ENCODE measurements at regions not wholly inside any gene's neighbourhood (a gene's known extent, or its start where the extent isn't known, plus 50 kb on each side); places are given as distances from the start of the nearest gene placed in this dataset. TPM values are rescaled to one million over a fixed set of nuclear protein-coding genes. Genes with fewer than 3 reads are reported as not detected.
"Not testable (repeated sequence)": the region's sequence is repeated elsewhere in the genome, so short reads cannot be mapped to it uniquely, and the experiment has no call there.

DNA sequence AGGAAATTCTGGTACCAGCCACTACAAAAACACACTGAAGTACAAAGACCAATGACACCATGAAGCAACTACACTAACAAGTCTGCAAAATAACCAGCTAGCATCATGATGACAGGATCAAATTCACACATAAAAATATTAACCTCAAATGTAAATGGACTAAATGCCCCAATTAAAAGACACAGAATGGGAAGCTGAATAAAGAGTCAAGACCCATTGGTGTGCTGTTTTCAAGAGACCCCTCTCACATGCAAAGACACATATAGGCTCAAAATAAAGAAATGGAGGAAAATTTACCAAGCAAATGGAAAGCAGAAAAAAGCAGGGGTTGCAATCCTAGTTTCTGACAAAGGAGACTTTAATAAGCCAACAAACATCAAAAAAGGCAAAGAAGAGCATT lies 50.5 kb upstream of the EFNA5 start:
- intact Hi-C loops (cut with micrococcal nuclease; ENCODE audit: unreplicated experiment); POLR2A ChIA-PET; ATAC-seq; H3K36me3 ChIP-seq (ENCODE audit: control insufficient read depth in 2 of 2, insufficient read depth in 2 of 2, low read length in 1 of 2); SMC1A ChIA-PET (ENCODE audit: uncharacterized antibody, unreplicated experiment); RAD21 ChIA-PET (ENCODE audit: unreplicated experiment); H4K20me1 ChIP-seq (ENCODE audit: control insufficient read depth, insufficient read depth); H3K9me3 ChIP-seq (replicated peaks; ENCODE audit: control insufficient read depth, insufficient read depth, low read length); H3K4me2 ChIP-seq (ENCODE audit: control insufficient read depth, insufficient read depth); FAIRE-seq; H3K4me1 ChIP-seq (ENCODE audit: control insufficient read depth, insufficient read depth, low read length); in situ Hi-C loops (cut with MboI); BruUV-seq (replicated peaks); DNase-seq (ENCODE audit: low read depth, low spot score); H3K9ac ChIP-seq (ENCODE audit: control insufficient read depth, insufficient read depth, low read length); H3K27me3 ChIP-seq (replicated peaks in 1 of 2; ENCODE audit: control insufficient read depth in 2 of 2, insufficient read depth in 2 of 2, low read length in 1 of 2); H3K27ac ChIP-seq (ENCODE audit: control insufficient read depth, insufficient read depth); CTCF ChIA-PET; H2AFZ ChIP-seq (ENCODE audit: control insufficient read depth, low read depth, low read length); H3K79me2 ChIP-seq (ENCODE audit: control insufficient read depth, insufficient read depth, low read length); H3K4me3 ChIP-seq: not testable (repeated sequence)

Small RNA genes in the stretch of these regions (small RNA-seq; reads per million reads assigned to genes)
- gene RN7SL782P, result not detected

All from GM12878 (cell line).